BJ (cell line): ENCODE measurements at regions not wholly inside any gene's neighbourhood (a gene's known extent, or its start where the extent isn't known, plus 50 kb on each side); places are given as distances from the start of the nearest gene placed in this dataset.

Experiments used
- CTCF ChIA-PET: fragments of 350-600 bp; formaldehyde crosslinking; extraction: SDS; loops from one replicate; lab custom pipeline; 2021; ENCODE audit warnings: antibody characterized with exemption, inconsistent platforms; lab: Yijun Ruan, JAX
- POLR2A ChIA-PET: fragments of 300-600 bp; sonication (Branson Sonifier 250); formaldehyde crosslinking; extraction: SDS; loops from one replicate; lab custom pipeline; 2021; ENCODE audit warnings: antibody characterized with exemption; lab: Charles Lee
- DNase-seq: peaks from one replicate; pipeline ENCODE4 v3.0.0-alpha.2; 2011; ENCODE audit warnings: low read depth
- H3K27me3 ChIP-seq: 2 replicates; pipeline ENCODE4 v1.6.0; 2011; ENCODE audit warnings: low read length; ENCODE audit not compliant: control insufficient read depth, insufficient read depth
- H3K36me3 ChIP-seq: 2 replicates; pipeline ENCODE4 v1.5.1; 2011; ENCODE audit warnings: low read length; ENCODE audit not compliant: control insufficient read depth, insufficient read depth
- H3K4me3 ChIP-seq: 2 replicates; pipeline ENCODE4 v1.5.1; 2011; ENCODE audit warnings: low read depth, mild to moderate bottlenecking, control low read depth, low read length
- CTCF ChIP-seq: IDR thresholded peaks from 2 replicates; pipeline ENCODE4 v1.5.1; 2011; ENCODE audit warnings: low read depth, mild to moderate bottlenecking, control low read depth, inconsistent platforms, low read length, moderate library complexity; ENCODE audit not compliant: insufficient read depth

GRCh38 chr6:103875221-103875620 lies 984.5 kb downstream of the HACE1 start:
- no peaks in the 10 kb centered on the region for H3K27me3 ChIP-seq
- no peak for DNase-seq
- H3K36me3 ChIP-seq = no peaks in the 10 kb centered on the region
- TF ChIP-seq CTCF = no peak
- POLR2A ChIA-PET = no interaction called here
- no peak overlapping the region for H3K4me3 ChIP-seq
- CTCF ChIA-PET = no interaction called here

GRCh38 chr6:103874575-103874974 lies 985.1 kb downstream of the HACE1 start:
- no peak for TF ChIP-seq CTCF
- DNase-seq = no peak
- Histone ChIP-seq H3K4me3 (no peak overlapping the region), H3K36me3 (no peaks in the 10 kb centered on the region), H3K27me3 (no peaks in the 10 kb centered on the region)
- POLR2A ChIA-PET = no interaction called here
- CTCF ChIA-PET = no interaction called here

- no peak for DNase-seq
- H3K27me3 ChIP-seq = no peaks in the 10 kb centered on the region
- ChIA-PET POLR2A (no interaction called here), CTCF (no interaction called here)
- H3K36me3 ChIP-seq = no peaks in the 10 kb centered on the region
- TF ChIP-seq CTCF = no peak
- H3K4me3 ChIP-seq = no peak overlapping the region
Observed at GRCh38 chr6:103872678-103873077, 987.0 kb downstream of the HACE1 start.

GRCh38 chr6:103872233-103872632 lies 987.5 kb downstream of the HACE1 start:
- CTCF ChIA-PET = no interaction called here
- DNase-seq = no peak
- Histone ChIP-seq H3K27me3 (no peaks in the 10 kb centered on the region), H3K36me3 (no peaks in the 10 kb centered on the region), H3K4me3 (no peak overlapping the region)
- TF ChIP-seq CTCF = no peak
- POLR2A ChIA-PET = no interaction called here

- Histone ChIP-seq H3K27me3 (no peaks in the 10 kb centered on the region), H3K4me3 (no peak overlapping the region), H3K36me3 (no peaks in the 10 kb centered on the region)
- no peak for TF ChIP-seq CTCF
- POLR2A ChIA-PET = no interaction called here
- CTCF ChIA-PET = no interaction called here
- no peak for DNase-seq
Observed at GRCh38 chr6:103870970-103871369, 988.7 kb downstream of the HACE1 start.
